ENCODE measurements at regions not wholly inside any gene's neighbourhood (a gene's known extent, or its start where the extent isn't known, plus 50 kb on each side); places are given as distances from the start of the nearest gene placed in this dataset.
A peak's percentile ranks its signal among the peaks of the same experiment; 100 is the strongest.
"Not testable (repeated sequence)": the region's sequence is repeated elsewhere in the genome, so short reads cannot be mapped to it uniquely, and the experiment has no call there.

- Histone ChIP-seq H3K9ac (ENCODE audit: low read length) (peak overlapping the region; percentile 54), H3K9me3 (ENCODE audit: control insufficient read depth, low read length) (no peaks in the 10 kb centered on the region), H3K4me3 (ENCODE audit: low read length) (no peak overlapping the region), H3K36me3 (ENCODE audit: control insufficient read depth, insufficient read depth, low read length) (no peaks in the 10 kb centered on the region), H3K27me3 (ENCODE audit: control insufficient read depth, insufficient read depth, low read length) (no peaks in the 10 kb centered on the region), H3K4me1 (ENCODE audit: control insufficient read depth, insufficient read depth, low read length) (peaks cover 27% of the 10 kb centered on the region)
These were observed 229.9 kb upstream of the PRSS1 start for GRCh38 chr7:142519079-142520078.

GRCh38 chr7:142516038-142516501 lies 233.2 kb upstream of the PRSS1 start:
- no peaks in the 10 kb centered on the region for H3K36me3 ChIP-seq (ENCODE audit: control insufficient read depth, insufficient read depth, low read length)
- no peaks in the 10 kb centered on the region for H3K9me3 ChIP-seq (ENCODE audit: control insufficient read depth, low read length)
- H3K27me3 ChIP-seq (ENCODE audit: control insufficient read depth, insufficient read depth, low read length) = no peaks in the 10 kb centered on the region

GRCh38 chr7:142514716-142515115 lies 234.6 kb upstream of the PRSS1 start:
- peaks cover 10% of the 10 kb centered on the region for H3K4me1 ChIP-seq (ENCODE audit: control insufficient read depth, insufficient read depth, low read length)
- H3K9ac ChIP-seq (ENCODE audit: low read length); H3K27me3 ChIP-seq (ENCODE audit: control insufficient read depth, insufficient read depth, low read length); H3K36me3 ChIP-seq (ENCODE audit: control insufficient read depth, insufficient read depth, low read length); H3K4me3 ChIP-seq (ENCODE audit: low read length); H3K9me3 ChIP-seq (ENCODE audit: control insufficient read depth, low read length): not testable (repeated sequence)

More at GRCh38 chr7:142516038-142516501, 233.2 kb upstream of the PRSS1 start:
- H3K4me3 ChIP-seq (ENCODE audit: low read length) = no peak overlapping the region
- no peak overlapping the region for H3K9ac ChIP-seq (ENCODE audit: low read length)
- H3K4me1 ChIP-seq (ENCODE audit: control insufficient read depth, insufficient read depth, low read length) = peaks cover 24% of the 10 kb centered on the region

- no peaks in the 10 kb centered on the region for H3K27me3 ChIP-seq (ENCODE audit: control insufficient read depth, insufficient read depth, low read length)
- no peak overlapping the region for H3K4me3 ChIP-seq (ENCODE audit: low read length)
- H3K4me1 ChIP-seq (ENCODE audit: control insufficient read depth, insufficient read depth, low read length) = peaks cover 16% of the 10 kb centered on the region
- H3K36me3 ChIP-seq (ENCODE audit: control insufficient read depth, insufficient read depth, low read length) = no peaks in the 10 kb centered on the region
- H3K9me3 ChIP-seq (ENCODE audit: control insufficient read depth, low read length) = no peaks in the 10 kb centered on the region
- H3K9ac ChIP-seq (ENCODE audit: low read length) = no peak overlapping the region
These were observed 235.9 kb upstream of the PRSS1 start for GRCh38 chr7:142513178-142513955.

GRCh38 chr7:142511801-142512200 lies 237.5 kb upstream of the PRSS1 start:
- no peak overlapping the region for H3K9ac ChIP-seq (ENCODE audit: low read length)
- H3K4me1 ChIP-seq (ENCODE audit: control insufficient read depth, insufficient read depth, low read length) = peaks cover 30% of the 10 kb centered on the region
- H3K36me3 ChIP-seq (ENCODE audit: control insufficient read depth, insufficient read depth, low read length) = no peaks in the 10 kb centered on the region
- no peaks in the 10 kb centered on the region for H3K9me3 ChIP-seq (ENCODE audit: control insufficient read depth, low read length)
- H3K27me3 ChIP-seq (ENCODE audit: control insufficient read depth, insufficient read depth, low read length) = no peaks in the 10 kb centered on the region
- H3K4me3 ChIP-seq (ENCODE audit: low read length) = no peak overlapping the region

- Histone ChIP-seq H3K9me3 (ENCODE audit: control insufficient read depth, low read length) (no peaks in the 10 kb centered on the region), H3K4me1 (ENCODE audit: control insufficient read depth, insufficient read depth, low read length) (peaks cover 29% of the 10 kb centered on the region), H3K4me3 (ENCODE audit: low read length) (no peak overlapping the region), H3K27me3 (ENCODE audit: control insufficient read depth, insufficient read depth, low read length) (no peaks in the 10 kb centered on the region), H3K9ac (ENCODE audit: low read length) (no peak overlapping the region), H3K36me3 (ENCODE audit: control insufficient read depth, insufficient read depth, low read length) (no peaks in the 10 kb centered on the region)
These were observed 237.9 kb upstream of the PRSS1 start for GRCh38 chr7:142511374-142511773.

- not testable (repeated sequence) for H3K9me3 ChIP-seq (ENCODE audit: control insufficient read depth, low read length); H3K4me3 ChIP-seq (ENCODE audit: low read length); H3K27me3 ChIP-seq (ENCODE audit: control insufficient read depth, insufficient read depth, low read length); H3K9ac ChIP-seq (ENCODE audit: low read length); H3K36me3 ChIP-seq (ENCODE audit: control insufficient read depth, insufficient read depth, low read length)
- H3K4me1 ChIP-seq (ENCODE audit: control insufficient read depth, insufficient read depth, low read length) = peaks cover 26% of the 10 kb centered on the region
These were observed 240.0 kb upstream of the PRSS1 start for GRCh38 chr7:142509235-142509634.

GRCh38 chr7:142508251-142508650 lies 241.0 kb upstream of the PRSS1 start:
- Histone ChIP-seq H3K27me3 (ENCODE audit: control insufficient read depth, insufficient read depth, low read length) (no peaks in the 10 kb centered on the region), H3K9me3 (ENCODE audit: control insufficient read depth, low read length) (no peaks in the 10 kb centered on the region), H3K4me3 (ENCODE audit: low read length) (no peak overlapping the region), H3K4me1 (ENCODE audit: control insufficient read depth, insufficient read depth, low read length) (peaks cover 26% of the 10 kb centered on the region), H3K9ac (ENCODE audit: low read length) (peak overlapping the region; percentile 5), H3K36me3 (ENCODE audit: control insufficient read depth, insufficient read depth, low read length) (no peaks in the 10 kb centered on the region)

GRCh38 chr7:142507799-142508198 lies 241.5 kb upstream of the PRSS1 start:
- H3K9ac ChIP-seq (ENCODE audit: low read length) = peak overlapping the region; percentile 5
- no peaks in the 10 kb centered on the region for H3K9me3 ChIP-seq (ENCODE audit: control insufficient read depth, low read length)
- no peaks in the 10 kb centered on the region for H3K36me3 ChIP-seq (ENCODE audit: control insufficient read depth, insufficient read depth, low read length)
- no peaks in the 10 kb centered on the region for H3K27me3 ChIP-seq (ENCODE audit: control insufficient read depth, insufficient read depth, low read length)
- no peak overlapping the region for H3K4me3 ChIP-seq (ENCODE audit: low read length)
- peaks cover 26% of the 10 kb centered on the region for H3K4me1 ChIP-seq (ENCODE audit: control insufficient read depth, insufficient read depth, low read length)

- not testable (repeated sequence) for H3K4me3 ChIP-seq (ENCODE audit: low read length); H3K36me3 ChIP-seq (ENCODE audit: control insufficient read depth, insufficient read depth, low read length)
- peaks cover 26% of the 10 kb centered on the region for H3K4me1 ChIP-seq (ENCODE audit: control insufficient read depth, insufficient read depth, low read length)
These were observed 242.2 kb upstream of the PRSS1 start for GRCh38 chr7:142507066-142507465.

GRCh38 chr7:142506601-142507000 lies 242.7 kb upstream of the PRSS1 start:
- Histone ChIP-seq H3K9me3 (ENCODE audit: control insufficient read depth, low read length) (no peaks in the 10 kb centered on the region), H3K4me3 (ENCODE audit: low read length) (no peak overlapping the region), H3K9ac (ENCODE audit: low read length) (no peak overlapping the region), H3K36me3 (ENCODE audit: control insufficient read depth, insufficient read depth, low read length) (no peaks in the 10 kb centered on the region), H3K27me3 (ENCODE audit: control insufficient read depth, insufficient read depth, low read length) (no peaks in the 10 kb centered on the region), H3K4me1 (ENCODE audit: control insufficient read depth, insufficient read depth, low read length) (peaks cover 26% of the 10 kb centered on the region)

More at GRCh38 chr7:142507066-142507465, 242.2 kb upstream of the PRSS1 start:
- H3K27me3 ChIP-seq (ENCODE audit: control insufficient read depth, insufficient read depth, low read length); H3K9ac ChIP-seq (ENCODE audit: low read length); H3K9me3 ChIP-seq (ENCODE audit: control insufficient read depth, low read length): not testable (repeated sequence)

GRCh38 chr7:142503949-142504348 lies 245.3 kb upstream of the PRSS1 start:
- H3K27me3 ChIP-seq (ENCODE audit: control insufficient read depth, insufficient read depth, low read length); H3K9me3 ChIP-seq (ENCODE audit: control insufficient read depth, low read length); H3K9ac ChIP-seq (ENCODE audit: low read length); H3K36me3 ChIP-seq (ENCODE audit: control insufficient read depth, insufficient read depth, low read length); H3K4me3 ChIP-seq (ENCODE audit: low read length): not testable (repeated sequence)
- H3K4me1 ChIP-seq (ENCODE audit: control insufficient read depth, insufficient read depth, low read length) = peaks cover 33% of the 10 kb centered on the region
